NCI-H524 (cell line): ENCODE measurements at regions not wholly inside any gene's neighbourhood (a gene's known extent, or its start where the extent isn't known, plus 50 kb on each side); places are given as distances from the start of the nearest gene placed in this dataset.

Experiments
- DNase-seq, 2 experiments: peaks; one replicate each; lab custom pipeline; 2025; lab: John Stamatoyannopoulos, UW

GRCh38 chr16:85376292-85377095 is 236.6 kb upstream of the GSE1 start:
- no peak for DNase-seq

- no peak for DNase-seq
Observed at GRCh38 chr16:85377388-85378144, 235.6 kb upstream of the GSE1 start.

- DNase-seq, result no peak
Observed at GRCh38 chr16:85378145-85379040, 234.7 kb upstream of the GSE1 start.

GRCh38 chr16:85379041-85380001 is 233.8 kb upstream of the GSE1 start:
- peak; percentile 49 to 73 for DNase-seq

- peak; percentile 51 to 61 for DNase-seq
Observed at GRCh38 chr16:85380002-85380395, 233.1 kb upstream of the GSE1 start.

GRCh38 chr16:85380905-85381737 is 232.0 kb upstream of the GSE1 start:
- no peak for DNase-seq

- no peak for DNase-seq
Observed at GRCh38 chr16:85381738-85382592, 231.2 kb upstream of the GSE1 start.

GRCh38 chr16:85382717-85383118 is 230.4 kb upstream of the GSE1 start:
- DNase-seq, result no peak

GRCh38 chr16:85383836-85384832 is 229.0 kb upstream of the GSE1 start:
- DNase-seq, result no peak

GRCh38 chr16:85384833-85385462 is 228.2 kb upstream of the GSE1 start:
- peak; percentile 65 to 81 for DNase-seq

- peak; percentile 75 to 87 for DNase-seq
Observed at GRCh38 chr16:85385463-85386331, 227.4 kb upstream of the GSE1 start.

- no peak for DNase-seq
Observed at GRCh38 chr16:85386467-85387170, 226.5 kb upstream of the GSE1 start.

- DNase-seq, result no peak
Observed at GRCh38 chr16:85387171-85387507, 226.0 kb upstream of the GSE1 start.

- DNase-seq, result no peak
Observed at GRCh38 chr16:85387731-85388295, 225.3 kb upstream of the GSE1 start.

GRCh38 chr16:85389679-85390470 is 223.2 kb upstream of the GSE1 start:
- no peak for DNase-seq
